PC-9 (cell line): ENCODE measurements at regions not wholly inside any gene's neighbourhood (a gene's known extent, or its start where the extent isn't known, plus 50 kb on each side); places are given as distances from the start of the nearest gene placed in this dataset.

Source experiments
- BruUV-seq: library from RNA; stranded (reverse); fragments of 400-500 nt; replicated peaks from 2 replicates; lab custom pipeline; 2021; lab: Mats Ljungman, UMichigan
- CTCF ChIA-PET: fragments of 300-600 bp; sonication (Branson Sonifier 250); formaldehyde crosslinking; loops from one replicate; lab custom pipeline; 2022; ENCODE audit warnings: antibody characterized with exemption; lab: Charles Lee
- POLR2A ChIA-PET: fragments of 300-600 bp; sonication (Branson Sonifier 250); formaldehyde crosslinking; loops from one replicate; lab custom pipeline; 2022; ENCODE audit warnings: antibody characterized with exemption; ENCODE audit not compliant: unreplicated experiment; lab: Charles Lee
- DNase-seq, 2 experiments: peaks; one replicate each; pipeline versions ENCODE4 v3.0.0 to v3.0.0-alpha.2; 2015 to 2022; ENCODE audit warnings: mixed read lengths in 1 of 2
- H2AFZ ChIP-seq: fragments of 200-600 bp; sonication (generic); 2 replicates; pipeline ENCODE4 v1.8.1; 2017; ENCODE audit warnings: antibody characterized with exemption
- H3F3A ChIP-seq: fragments of 200-600 bp; sonication (generic); 2 replicates; pipeline ENCODE4 v1.8.1; 2017; ENCODE audit warnings: antibody characterized with exemption, mild to moderate bottlenecking, low read depth; ENCODE audit not compliant: insufficient read depth
- H3K27ac ChIP-seq: fragments of 200-600 bp; sonication (generic); 2 replicates; pipeline ENCODE4 v1.6.1; 2016; ENCODE audit warnings: mixed run types
- H3K27me3 ChIP-seq: fragments of 200-600 bp; sonication (generic); 2 replicates; pipeline ENCODE4 v1.6.1; 2016; ENCODE audit warnings: low read depth, mixed run types; ENCODE audit not compliant: insufficient read depth
- H3K36me3 ChIP-seq: fragments of 200-600 bp; sonication (generic); 2 replicates; pipeline ENCODE4 v1.6.1; 2016; ENCODE audit warnings: low read depth, mixed run types
- H3K4me1 ChIP-seq: fragments of 200-600 bp; sonication (generic); replicated peaks from 2 replicates; pipeline ENCODE4 v1.6.1; 2016; ENCODE audit warnings: mixed run types; ENCODE audit not compliant: insufficient read depth
- H3K4me2 ChIP-seq: fragments of 200-600 bp; sonication (generic); 2 replicates; pipeline ENCODE4 v1.6.1; 2017; ENCODE audit warnings: mixed run types
- H3K4me3 ChIP-seq: fragments of 200-600 bp; sonication (generic); 2 replicates; pipeline ENCODE4 v1.6.1; 2016; ENCODE audit warnings: mixed run types
- H3K79me2 ChIP-seq: fragments of 200-600 bp; sonication (generic); 2 replicates; pipeline ENCODE4 v1.6.1; 2017; ENCODE audit warnings: low read depth, mixed run types
- H3K9me2 ChIP-seq: fragments of 200-600 bp; sonication (generic); 2 replicates; pipeline ENCODE4 v1.8.1; 2017; ENCODE audit warnings: mild to moderate bottlenecking; ENCODE audit not compliant: insufficient read depth
- H3K9me3 ChIP-seq: fragments of 200-600 bp; sonication (generic); 2 replicates; pipeline ENCODE4 v1.8.1; 2016; ENCODE audit warnings: low read depth; ENCODE audit not compliant: insufficient read depth
- H4K20me1 ChIP-seq: fragments of 200-600 bp; sonication (generic); 2 replicates; pipeline ENCODE4 v1.8.1; 2017; ENCODE audit not compliant: insufficient read depth
- CTCF ChIP-seq: fragments of 200-600 bp; sonication (generic); conservative IDR thresholded peaks from 2 replicates; pipeline ENCODE4 v1.6.1; 2017; ENCODE audit warnings: mixed run types, antibody characterized with exemption, mild to moderate bottlenecking, moderate library complexity
- EZH2 ChIP-seq: fragments of 200-600 bp; sonication (generic); IDR thresholded peaks from 2 replicates; pipeline ENCODE4 v1.8.0; 2017; ENCODE audit warnings: antibody characterized with exemption, low read depth
- intact Hi-C: fragments of 100-400 bp; cut with micrococcal nuclease; formaldehyde crosslinking; loops from one replicate; pipeline ENCODE4 v1.10.0; 2022; ENCODE audit not compliant: unreplicated experiment

- no peak overlapping the region for H3K27ac ChIP-seq
- H2AFZ ChIP-seq, result no peak overlapping the region
- no peak for DNase-seq
- ChIA-PET POLR2A (no interaction called here), CTCF (no interaction called here)
- H3K79me2 ChIP-seq, result no peaks in the 10 kb centered on the region
- no peaks in the 10 kb centered on the region for H3K36me3 ChIP-seq
- H3K9me2 ChIP-seq, result no peaks in the 10 kb centered on the region
- no peaks in the 10 kb centered on the region for H3F3A ChIP-seq
- no peak for TF ChIP-seq EZH2
- TF ChIP-seq CTCF, result no peak
- no TSS peak for BruUV-seq
- H3K9me3 ChIP-seq, result no peaks in the 10 kb centered on the region
- intact Hi-C loops, result no loop called here
- no peak overlapping the region for H3K4me3 ChIP-seq
- no peaks in the 10 kb centered on the region for H3K4me1 ChIP-seq
- peaks cover 49% of the 10 kb centered on the region for H3K27me3 ChIP-seq
- no peak overlapping the region for H3K4me2 ChIP-seq
- no peaks in the 10 kb centered on the region for H4K20me1 ChIP-seq
These were observed 315.3 kb upstream of the C1orf174 start for GRCh38 chr1:4215391-4215790.

- Histone ChIP-seq H3K79me2 (no peaks in the 10 kb centered on the region), H3K27me3 (peaks cover 51% of the 10 kb centered on the region), H3K4me2 (no peak overlapping the region), H4K20me1 (no peaks in the 10 kb centered on the region), H3K9me3 (no peaks in the 10 kb centered on the region), H3K4me1 (no peaks in the 10 kb centered on the region), H3K9me2 (no peaks in the 10 kb centered on the region), H3K36me3 (no peaks in the 10 kb centered on the region), H3F3A (no peaks in the 10 kb centered on the region), H3K4me3 (no peak overlapping the region), H2AFZ (no peak overlapping the region), H3K27ac (no peak overlapping the region)
- intact Hi-C loops, result no loop called here
- ChIA-PET POLR2A (no interaction called here), CTCF (no interaction called here)
- TF ChIP-seq CTCF, result no peak
- no peak for TF ChIP-seq EZH2
- no peak for DNase-seq
- no TSS peak for BruUV-seq
These were observed 316.2 kb upstream of the C1orf174 start for GRCh38 chr1:4216231-4216630.

GRCh38 chr1:4218619-4219018, 318.5 kb upstream of the C1orf174 start:
- Histone ChIP-seq H3K9me3 (no peaks in the 10 kb centered on the region), H3K4me1 (no peaks in the 10 kb centered on the region), H3K27me3 (peaks cover 57% of the 10 kb centered on the region), H2AFZ (no peak overlapping the region), H3K4me3 (no peak overlapping the region), H3K36me3 (no peaks in the 10 kb centered on the region), H3K79me2 (no peaks in the 10 kb centered on the region), H3F3A (no peaks in the 10 kb centered on the region), H3K9me2 (no peaks in the 10 kb centered on the region), H3K27ac (no peak overlapping the region), H4K20me1 (no peaks in the 10 kb centered on the region), H3K4me2 (no peak overlapping the region)
- BruUV-seq, result no TSS peak
- no peak for DNase-seq
- TF ChIP-seq EZH2 (no peak), CTCF (no peak)
- CTCF ChIA-PET, result no interaction called here
- intact Hi-C loops, result no loop called here
- POLR2A ChIA-PET, result no interaction called here
